Gastrocnemius medialis (tissue), 4 donors: ENCODE measurements at regions not wholly inside any gene's neighbourhood (a gene's known extent, or its start where the extent isn't known, plus 50 kb on each side); places are given as distances from the start of the nearest gene placed in this dataset.

Source experiments
- ATAC-seq, 2 donors: fragments of 150-250 bp; one replicate each; pipeline ENCODE4 v1.9.1; 2016
- DNase-seq, 2 donors: peaks; one replicate each; pipeline ENCODE4 v3.0.0-alpha.2; 2019
- H3K27ac ChIP-seq, 4 donors: fragments of 200-600 bp; sonication (generic); 1 replicate in 1 of 4; 2 replicates in 3 of 4; pipeline ENCODE4 v1.5.1; 2016 to 2018; ENCODE audit warnings: mild to moderate bottlenecking in 2 of 4, moderate library complexity in 1 of 4
- H3K27me3 ChIP-seq, 3 donors: fragments of 200-600 bp; sonication (generic) in 2 of 3; 1 replicate in 1 of 3; 2 replicates in 2 of 3; pipeline versions ENCODE4 v1.5.1 to v1.6.0; 2016 to 2019; ENCODE audit warnings: mild to moderate bottlenecking in 1 of 3, moderate library complexity in 1 of 3
- H3K36me3 ChIP-seq, 2 donors: fragments of 200-600 bp; sonication (generic) in 1 of 2; one replicate each; pipeline ENCODE4 v1.5.1; 2017 to 2018
- H3K4me1 ChIP-seq, 2 donors: fragments of 200-600 bp; sonication (generic) in 1 of 2; one replicate each; pipeline ENCODE4 v1.5.1; 2016 to 2017; ENCODE audit warnings: mild to moderate bottlenecking in 2 of 2
- H3K4me3 ChIP-seq, 4 donors: fragments of 200-600 bp; sonication (generic) in 3 of 4; 1 replicate in 1 of 4; 2 replicates in 3 of 4; pipeline ENCODE4 v1.5.1; 2016 to 2019; ENCODE audit warnings: mild to moderate bottlenecking in 2 of 4
- H3K9me3 ChIP-seq, 3 donors: fragments of 200-600 bp; sonication (generic) in 2 of 3; 1 replicate in 1 of 3; 2 replicates in 2 of 3; pipeline ENCODE4 v1.5.1; 2016 to 2019
- CTCF ChIP-seq, 5 experiments: fragments of 450-650 bp in 3 of 5; fragments of 200-600 bp in 2 of 5; sonication (generic) in 2 of 5; IDR thresholded peaks in 4 of 5; conservative IDR thresholded peaks in 1 of 5; 1 replicate in 4 of 5; 2 replicates in 1 of 5; pipeline ENCODE4 v1.5.1; 2016 to 2019; ENCODE audit warnings: antibody characterized with exemption in 5 of 5, mild to moderate bottlenecking in 3 of 5, moderate library complexity in 3 of 5
- POLR2A ChIP-seq, 2 donors: fragments of 450-650 bp; IDR thresholded peaks; one replicate each; pipeline ENCODE4 v1.6.1; 2017; ENCODE audit warnings: antibody characterized with exemption in 2 of 2, mild to moderate bottlenecking in 2 of 2, moderate library complexity in 2 of 2
- in situ Hi-C, 4 donors: fragments of 200-750 bp; cut with MboI; loops; one replicate each; pipeline versions ENCODE4 v1.15.0 to v1.8.0; 2017; ENCODE audit warnings: low sequenced_read_pairs in 4 of 4
- intact Hi-C: fragments of 100-400 bp; cut with DNase I; formaldehyde crosslinking; loops from one replicate; pipeline ENCODE4 v1.15.1; 2023; ENCODE audit warnings: low total_unique reads

- H3K9me3 ChIP-seq = no peaks in the 10 kb centered on the region
- H3K4me1 ChIP-seq = no peaks in the 10 kb centered on the region
- H3K36me3 ChIP-seq = no peaks in the 10 kb centered on the region
- ATAC-seq = no peak
- in situ Hi-C loops (no loop called here), intact Hi-C loops (no loop called here)
- no peak overlapping the region for H3K27ac ChIP-seq
- H3K27me3 ChIP-seq = no peaks in the 10 kb centered on the region
- TF ChIP-seq POLR2A (IDR thresholded peaks at IDR 0.05) (no peak), CTCF (IDR thresholded peaks at IDR 0.05 in 4 of 5, conservative IDR thresholded peaks at IDR 0.05 in 1 of 5) (no peak)
- H3K4me3 ChIP-seq = no peak overlapping the region
- DNase-seq = no peak
Observed at GRCh38 chr18:67608615-67609273, 92.2 kb upstream of the DSEL start.

- DNase-seq = no peak
- Histone ChIP-seq H3K27me3 (no peaks in the 10 kb centered on the region), H3K4me3 (no peak overlapping the region), H3K9me3 (no peaks in the 10 kb centered on the region), H3K4me1 (no peaks in the 10 kb centered on the region), H3K27ac (no peak overlapping the region), H3K36me3 (no peaks in the 10 kb centered on the region)
- in situ Hi-C loops = no loop called here
- intact Hi-C loops = no loop called here
- no peak for ATAC-seq
- TF ChIP-seq CTCF (IDR thresholded peaks at IDR 0.05 in 4 of 5, conservative IDR thresholded peaks at IDR 0.05 in 1 of 5) = no peak
- TF ChIP-seq POLR2A (IDR thresholded peaks at IDR 0.05) = no peak
Observed at GRCh38 chr18:67608191-67608590, 91.7 kb upstream of the DSEL start.

GRCh38 chr18:67600181-67601180, 84.0 kb upstream of the DSEL start:
- intact Hi-C loops = no loop called here
- TF ChIP-seq POLR2A (IDR thresholded peaks at IDR 0.05) (no peak), CTCF (IDR thresholded peaks at IDR 0.05 in 4 of 5, conservative IDR thresholded peaks at IDR 0.05 in 1 of 5) (no peak)
- Histone ChIP-seq H3K4me1 (no peaks in the 10 kb centered on the region), H3K36me3 (no peaks in the 10 kb centered on the region), H3K9me3 (peaks cover 0 to 9% (median 0%) of the 10 kb centered on the region in 3 donors), H3K27me3 (no peaks in the 10 kb centered on the region), H3K4me3 (no peak overlapping the region), H3K27ac (no peak overlapping the region)
- no peak for DNase-seq
- in situ Hi-C loops = no loop called here
- peak in 1 of 2 donors; percentile 30 for ATAC-seq

GRCh38 chr18:67599277-67599676, 82.8 kb upstream of the DSEL start:
- in situ Hi-C loops = no loop called here
- ATAC-seq = no peak
- no peak for TF ChIP-seq CTCF (IDR thresholded peaks at IDR 0.05 in 4 of 5, conservative IDR thresholded peaks at IDR 0.05 in 1 of 5)
- TF ChIP-seq POLR2A (IDR thresholded peaks at IDR 0.05) = no peak
- H3K4me1 ChIP-seq = no peaks in the 10 kb centered on the region
- no peak overlapping the region for H3K27ac ChIP-seq
- no peaks in the 10 kb centered on the region for H3K36me3 ChIP-seq
- no peaks in the 10 kb centered on the region for H3K27me3 ChIP-seq
- intact Hi-C loops = no loop called here
- no peak overlapping the region for H3K4me3 ChIP-seq
- no peak for DNase-seq
- peaks cover 0 to 9% (median 0%) of the 10 kb centered on the region in 3 donors for H3K9me3 ChIP-seq
